CD14-positive monocyte (primary cell): ENCODE measurements at regions not wholly inside any gene's neighbourhood (a gene's known extent, or its start where the extent isn't known, plus 50 kb on each side); places are given as distances from the start of the nearest gene placed in this dataset.

Source experiments
- DNase-seq, 3 donors: peaks; one replicate each; pipeline ENCODE4 v3.0.0-alpha.2; 2011 to 2022
- H2AFZ ChIP-seq: 2 replicates; pipeline ENCODE4 v1.6.0; 2012; ENCODE audit warnings: mild to moderate bottlenecking, low read depth, low read length, inconsistent platforms; ENCODE audit not compliant: insufficient read depth, poor library complexity, severe bottlenecking
- H3K27ac ChIP-seq, 2 donors: 1 replicate in 1 of 2; 2 replicates in 1 of 2; pipeline ENCODE4 v1.5.1; 2012 to 2013; ENCODE audit warnings: low read length in 2 of 2, control low read depth in 1 of 2, inconsistent platforms in 1 of 2, low read depth in 1 of 2, mild to moderate bottlenecking in 1 of 2
- H3K27me3 ChIP-seq, 2 donors: one replicate each; pipeline versions ENCODE4 v1.6.0 to v1.6.1; 2011 to 2013; ENCODE audit warnings: low read length in 2 of 2; ENCODE audit not compliant: control insufficient read depth in 2 of 2, insufficient read depth in 2 of 2
- H3K36me3 ChIP-seq, 2 donors: replicated peaks in 1 of 2; 1 replicate in 1 of 2; 2 replicates in 1 of 2; pipeline versions ENCODE4 v1.5.1 to v1.6.1; 2012 to 2013; ENCODE audit warnings: low read length in 2 of 2, control low read depth in 1 of 2, inconsistent platforms in 1 of 2, mild to moderate bottlenecking in 1 of 2; ENCODE audit not compliant: insufficient read depth in 2 of 2, control insufficient read depth in 1 of 2
- H3K4me1 ChIP-seq, 2 donors: 1 replicate in 1 of 2; 2 replicates in 1 of 2; pipeline versions ENCODE4 v1.5.1 to v1.6.1; 2012 to 2013; ENCODE audit warnings: low read length in 2 of 2, control low read depth in 1 of 2, inconsistent platforms in 1 of 2, mild to moderate bottlenecking in 1 of 2, moderate library complexity in 1 of 2; ENCODE audit not compliant: insufficient read depth in 2 of 2, control insufficient read depth in 1 of 2
- H3K4me2 ChIP-seq: replicated peaks from 2 replicates; pipeline ENCODE3; 2012; ENCODE audit warnings: low read length, moderate library complexity, mild to moderate bottlenecking; ENCODE audit not compliant: poor library complexity, severe bottlenecking; ENCODE audit errors: extremely low read depth
- H3K4me3 ChIP-seq, 3 experiments: fragments of 200-600 bp in 1 of 3; sonication (generic) in 1 of 3; replicated peaks in 1 of 3; 1 replicate in 2 of 3; 2 replicates in 1 of 3; pipeline ENCODE4 v1.5.1; 2011 to 2013; ENCODE audit warnings: low read length in 3 of 3, mild to moderate bottlenecking in 3 of 3, control low read depth in 2 of 3, low read depth in 2 of 3, inconsistent platforms in 1 of 3, moderate library complexity in 1 of 3
- H3K79me2 ChIP-seq: 2 replicates; pipeline ENCODE4 v1.6.0; 2012; ENCODE audit warnings: mild to moderate bottlenecking, control low read depth, inconsistent platforms, low read length, moderate library complexity; ENCODE audit not compliant: insufficient read depth
- H3K9ac ChIP-seq: 2 replicates; pipeline ENCODE4 v1.6.0; 2017; ENCODE audit warnings: low read length, mild to moderate bottlenecking; ENCODE audit not compliant: insufficient read depth, poor library complexity, severe bottlenecking
- H3K9me3 ChIP-seq, 2 donors: replicated peaks in 1 of 2; 1 replicate in 1 of 2; 2 replicates in 1 of 2; pipeline versions ENCODE4 v1.5.1 to v1.6.1; 2012 to 2013; ENCODE audit warnings: low read length in 2 of 2, control low read depth in 1 of 2; ENCODE audit not compliant: control insufficient read depth in 1 of 2, insufficient read depth in 1 of 2
- H4K20me1 ChIP-seq: 2 replicates; pipeline ENCODE4 v1.6.0; 2012; ENCODE audit warnings: mild to moderate bottlenecking, low read length, control low read depth, moderate library complexity; ENCODE audit not compliant: insufficient read depth
- H3K27ac Mint-ChIP-seq, 7 donors: one replicate each; pipeline ENCODE4 v1.8.0; 2020; ENCODE audit warnings: mild to moderate bottlenecking in 7 of 7, mixed read lengths in 7 of 7, moderate library complexity in 6 of 7, inconsistent platforms in 2 of 7
- H3K27me3 Mint-ChIP-seq, 3 donors: one replicate each; pipeline ENCODE4 v1.8.0; 2021 to 2022; ENCODE audit warnings: low read depth in 3 of 3, mild to moderate bottlenecking in 3 of 3, mixed read lengths in 3 of 3, moderate library complexity in 3 of 3, inconsistent platforms in 1 of 3
- H3K36me3 Mint-ChIP-seq, 2 donors: one replicate each; pipeline ENCODE4 v1.8.0; 2020; ENCODE audit warnings: mixed read lengths in 2 of 2, inconsistent platforms in 1 of 2, mild to moderate bottlenecking in 1 of 2
- H3K4me1 Mint-ChIP-seq: one replicate; pipeline ENCODE4 v1.8.0; 2020; ENCODE audit warnings: mild to moderate bottlenecking, mixed read lengths
- H3K4me3 Mint-ChIP-seq, 2 donors: one replicate each; pipeline ENCODE4 v1.8.0; 2020; ENCODE audit warnings: mild to moderate bottlenecking in 2 of 2, mixed read lengths in 2 of 2, moderate library complexity in 1 of 2
- H3K9me3 Mint-ChIP-seq, 7 donors: one replicate each; pipeline ENCODE4 v1.8.0; 2020 to 2022; ENCODE audit warnings: mixed read lengths in 7 of 7, mild to moderate bottlenecking in 6 of 7, moderate library complexity in 6 of 7, inconsistent platforms in 2 of 7
- CTCF ChIP-seq: fragments of 200-600 bp; IDR thresholded peaks from one replicate; pipeline ENCODE4 v1.8.0; 2022; ENCODE audit warnings: antibody characterized with exemption, mild to moderate bottlenecking
- WGBS: methylation state at CpG from one replicate; pipeline ENCODE4 v1.1.5; 2013; ENCODE audit warnings: missing lambda C conversion rate; ENCODE audit not compliant: insufficient coverage; 5-methylcytosine and 5-hydroxymethylcytosine counted together
- intact Hi-C, 2 donors: fragments of 100-400 bp; cut with micrococcal nuclease; formaldehyde crosslinking; loops; one replicate each; pipeline versions ENCODE4 v1.15.0 to v1.15.1; 2023

GRCh38 chr16:79673635-79674034, 73.1 kb upstream of the MAF start:
- Mint-ChIP-seq H3K4me3 (no peak overlapping the region), H3K4me1 (no peaks in the 10 kb centered on the region), H3K27ac (no peak overlapping the region), H3K27me3 (no peaks in the 10 kb centered on the region), H3K36me3 (no peaks in the 10 kb centered on the region), H3K9me3 (peaks cover 0 to 7% (median 1%) of the 10 kb centered on the region in 7 donors)
- H4K20me1 ChIP-seq: no peaks in the 10 kb centered on the region
- no peaks in the 10 kb centered on the region for H3K79me2 ChIP-seq
- no peak for TF ChIP-seq CTCF
- intact Hi-C loops: no loop called here
- H3K4me2 ChIP-seq: no peak overlapping the region
- no peaks in the 10 kb centered on the region for H3K36me3 ChIP-seq
- H3K9me3 ChIP-seq: peaks cover 0 to 5% of the 10 kb centered on the region in 2 donors
- H3K4me1 ChIP-seq: no peaks in the 10 kb centered on the region
- no peaks in the 10 kb centered on the region for H3K27me3 ChIP-seq
- no CpG with 5 or more reads among the region's 3 CpGs for WGBS
- no peak overlapping the region for H3K4me3 ChIP-seq
- H2AFZ ChIP-seq: no peak overlapping the region
- DNase-seq: no peak
- H3K9ac ChIP-seq: no peak overlapping the region
- H3K27ac ChIP-seq: no peak overlapping the region

GRCh38 chr16:79672524-79672923, 72.0 kb upstream of the MAF start:
- Histone ChIP-seq H4K20me1 (no peaks in the 10 kb centered on the region), H3K9me3 (peaks cover 0 to 5% of the 10 kb centered on the region in 2 donors), H3K27me3 (no peaks in the 10 kb centered on the region), H2AFZ (no peak overlapping the region), H3K9ac (no peak overlapping the region), H3K4me3 (no peak overlapping the region), H3K4me2 (no peak overlapping the region), H3K4me1 (no peaks in the 10 kb centered on the region), H3K79me2 (no peaks in the 10 kb centered on the region), H3K27ac (no peak overlapping the region), H3K36me3 (no peaks in the 10 kb centered on the region)
- H3K27ac Mint-ChIP-seq: no peak overlapping the region
- peaks cover 0 to under 1% (median 0%) of the 10 kb centered on the region in 3 donors for H3K27me3 Mint-ChIP-seq
- H3K9me3 Mint-ChIP-seq: peaks cover 0 to 7% (median 1%) of the 10 kb centered on the region in 7 donors
- DNase-seq: no peak
- no peak overlapping the region for H3K4me3 Mint-ChIP-seq
- no peaks in the 10 kb centered on the region for H3K4me1 Mint-ChIP-seq
- H3K36me3 Mint-ChIP-seq: no peaks in the 10 kb centered on the region
- intact Hi-C loops: no loop called here
- no peak for TF ChIP-seq CTCF
- WGBS: 100% methylated on average over 1 of the region's 2 CpGs
